HG03103 (cell line): ENCODE measurements at regions not wholly inside any gene's neighbourhood (a gene's known extent, or its start where the extent isn't known, plus 50 kb on each side); places are given as distances from the start of the nearest gene placed in this dataset.
"Not testable (repeated sequence)": the region's sequence is repeated elsewhere in the genome, so short reads cannot be mapped to it uniquely, and the experiment has no call there.

ENCODE experiments used
- ATAC-seq: cut with Tn5 transposase; IDR thresholded peaks from one replicate; pipeline ENCODE4 v1.9.1; 2021; ENCODE audit warnings: low read depth; ENCODE audit not compliant: unreplicated experiment

DNA sequence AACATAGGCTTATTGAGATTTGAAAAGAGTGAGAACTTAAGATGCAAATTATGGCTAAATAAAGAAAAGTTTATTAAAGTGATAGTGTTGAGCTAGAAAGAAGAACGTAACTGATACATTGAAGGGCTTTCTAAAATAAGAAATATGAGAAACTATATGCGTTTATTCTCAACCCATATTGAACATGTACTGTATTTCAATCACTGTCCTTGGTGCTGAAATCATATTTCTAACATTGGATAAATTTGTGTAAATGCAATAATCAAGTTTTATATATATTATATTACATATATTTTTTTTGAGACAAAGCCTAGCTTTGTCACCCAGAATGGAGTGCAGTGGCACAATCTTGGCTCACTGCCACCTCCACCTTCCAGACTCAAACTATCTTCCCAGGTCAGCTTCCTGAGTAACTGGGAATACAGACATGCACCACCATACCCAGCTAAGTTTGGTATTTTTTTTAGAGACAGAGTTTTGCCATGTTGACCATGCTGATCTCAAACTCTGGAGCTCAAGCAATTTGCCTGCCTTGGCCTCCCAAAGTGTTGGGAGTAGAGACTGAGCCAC is 1065.8 kb downstream of the REEP3 start:
- no peak for ATAC-seq

DNA sequence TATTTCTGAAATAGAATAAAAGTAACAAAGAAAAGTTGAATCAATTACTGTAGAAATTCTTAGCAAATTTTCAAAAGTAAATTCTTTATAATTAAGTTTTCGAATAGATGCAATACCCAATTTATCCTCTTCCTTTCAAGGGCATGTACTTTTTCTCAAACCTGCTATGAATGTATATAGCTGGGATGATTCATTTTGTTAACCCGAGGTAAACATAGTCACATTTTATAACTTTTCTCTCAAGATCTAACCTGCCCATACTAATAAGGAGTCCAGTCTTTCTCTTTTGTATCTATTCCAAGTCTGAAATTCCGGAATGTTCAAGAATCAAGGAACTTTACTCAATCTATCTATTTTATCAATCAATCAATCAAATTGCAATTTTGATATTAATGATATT is 1072.9 kb downstream of the REEP3 start:
- no peak for ATAC-seq

DNA sequence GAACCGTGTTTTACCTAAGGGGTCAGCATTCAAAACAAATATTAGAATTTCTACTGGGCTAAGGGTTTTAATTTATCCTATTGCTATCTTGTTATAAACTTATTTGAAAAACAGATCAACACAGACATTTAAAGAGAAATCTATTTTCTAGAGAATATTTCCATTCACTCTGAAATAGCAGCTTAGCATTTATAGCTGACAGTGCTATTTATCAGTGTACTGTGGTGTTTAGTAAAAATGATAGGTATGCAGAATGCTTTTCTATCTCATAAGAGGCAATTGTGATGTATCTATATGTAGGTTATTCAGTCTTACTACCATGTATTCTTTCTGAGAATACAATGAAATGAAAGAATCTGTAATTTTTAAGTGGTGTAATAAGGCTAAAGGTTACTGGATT is 1077.4 kb downstream of the REEP3 start:
- no peak for ATAC-seq

DNA sequence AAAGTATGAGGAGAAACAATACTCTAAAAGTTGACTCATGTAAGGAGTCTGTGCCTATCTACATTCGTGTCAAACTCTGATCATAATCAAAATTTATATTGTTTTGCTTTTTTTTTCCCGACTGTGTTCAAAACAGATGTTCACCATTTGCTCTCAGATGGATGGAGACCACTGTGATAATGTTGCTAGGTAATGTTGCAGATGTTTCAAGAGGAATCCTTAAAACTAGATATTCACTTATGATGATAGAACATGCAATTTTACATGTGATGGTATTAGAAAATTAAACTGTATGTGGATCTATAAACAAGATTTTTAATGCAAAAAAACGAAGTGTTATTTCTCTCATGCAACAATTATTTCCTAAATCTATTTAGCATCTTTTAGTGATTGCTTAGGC is 1080.1 kb downstream of the REEP3 start:
- ATAC-seq: no peak

DNA sequence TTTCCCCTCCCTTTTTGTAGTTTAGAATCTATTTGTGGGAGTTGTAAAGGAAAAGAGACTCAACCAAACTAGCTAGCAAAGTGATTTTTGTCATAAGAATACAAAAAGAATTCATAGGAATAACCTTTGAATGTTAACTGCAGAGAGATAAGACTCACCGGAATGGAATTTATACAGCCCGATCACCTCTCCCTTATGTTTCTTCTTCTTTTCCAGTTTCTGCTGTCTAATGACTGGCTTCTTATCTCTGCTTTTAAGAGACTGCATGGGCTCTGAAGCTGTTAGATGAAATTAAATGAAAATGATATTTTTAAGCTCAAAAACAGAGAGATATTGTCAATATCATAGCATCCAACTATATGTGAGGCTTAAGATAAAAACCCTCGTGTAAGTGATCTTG is 1095.9 kb downstream of the REEP3 start:
- ATAC-seq: no peak

DNA sequence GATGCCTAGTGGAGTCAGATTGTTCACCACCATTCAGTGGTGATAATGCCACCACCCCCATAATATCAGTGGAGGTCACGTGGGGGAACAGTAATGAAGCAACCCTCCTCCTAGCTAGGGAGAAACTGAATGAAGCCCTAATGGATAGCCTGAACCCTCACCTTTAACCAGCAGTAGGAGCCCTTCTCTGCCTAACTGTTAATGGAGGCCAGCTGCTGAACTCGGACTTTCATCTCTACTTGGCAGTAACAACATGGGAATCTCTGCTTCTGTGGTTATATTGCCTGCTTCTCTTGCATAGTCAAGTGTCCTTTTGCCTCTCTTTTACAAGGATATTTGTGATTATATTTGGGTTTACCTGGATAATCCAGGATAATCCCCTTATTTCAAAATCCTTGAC is 1097.9 kb downstream of the REEP3 start:
- ATAC-seq: no peak

DNA sequence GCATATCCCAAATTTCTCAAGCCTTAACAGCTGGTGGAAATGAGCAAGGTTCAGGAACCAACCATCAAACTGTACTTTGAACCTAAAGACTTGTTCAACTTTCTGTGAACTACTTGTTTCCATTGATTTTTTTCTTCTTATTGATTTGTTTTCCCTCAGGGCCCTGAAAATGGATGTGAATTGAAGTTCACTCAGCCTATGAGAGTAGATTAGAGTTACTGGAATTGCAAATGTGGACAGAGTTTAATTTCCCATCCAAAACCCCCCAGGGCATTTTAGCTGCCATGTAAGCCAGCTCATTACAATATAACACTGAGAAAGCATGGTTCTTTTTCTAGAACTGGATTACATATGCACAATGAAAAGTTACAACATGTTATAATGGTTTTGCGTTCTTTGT is 1105.7 kb downstream of the REEP3 start:
- no peak for ATAC-seq

DNA sequence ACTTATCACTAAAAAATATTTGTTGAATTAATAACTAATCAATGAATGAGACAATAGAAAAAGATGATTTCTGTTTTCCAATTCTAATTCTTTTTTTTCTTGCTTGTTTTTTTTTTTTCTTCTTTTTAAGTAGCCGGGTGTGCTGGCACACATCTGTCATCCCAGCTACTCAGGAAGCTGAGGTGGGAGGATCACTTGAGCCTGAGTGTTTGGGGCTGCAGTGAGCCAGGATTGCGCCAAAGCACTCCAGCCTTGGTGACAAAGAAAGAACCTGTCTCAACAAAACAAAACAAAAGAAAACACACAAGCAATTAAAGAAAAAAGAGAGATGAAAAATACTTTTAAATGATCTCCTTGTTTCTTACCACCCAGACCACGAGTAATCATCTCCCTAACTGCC is 1109.3 kb downstream of the REEP3 start:
- ATAC-seq: no peak

DNA sequence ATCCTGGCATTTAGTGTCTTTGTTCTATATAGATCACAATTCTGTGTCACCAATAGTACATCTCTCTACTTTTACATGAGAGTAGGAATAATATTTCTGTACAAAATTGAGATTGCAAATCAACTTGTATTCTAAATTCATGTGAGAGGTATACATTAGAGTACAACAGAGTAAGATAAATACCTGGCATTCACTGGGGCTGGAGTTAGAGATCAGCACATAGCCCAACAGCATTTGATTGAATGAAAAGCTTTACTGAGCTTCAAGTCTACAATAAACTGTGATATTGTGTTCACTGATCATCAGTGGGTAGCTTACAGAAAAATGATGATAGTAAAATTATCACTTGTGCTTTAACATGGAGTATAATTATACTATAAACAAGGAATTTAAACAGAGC is 1114.7 kb downstream of the REEP3 start:
- no peak for ATAC-seq

DNA sequence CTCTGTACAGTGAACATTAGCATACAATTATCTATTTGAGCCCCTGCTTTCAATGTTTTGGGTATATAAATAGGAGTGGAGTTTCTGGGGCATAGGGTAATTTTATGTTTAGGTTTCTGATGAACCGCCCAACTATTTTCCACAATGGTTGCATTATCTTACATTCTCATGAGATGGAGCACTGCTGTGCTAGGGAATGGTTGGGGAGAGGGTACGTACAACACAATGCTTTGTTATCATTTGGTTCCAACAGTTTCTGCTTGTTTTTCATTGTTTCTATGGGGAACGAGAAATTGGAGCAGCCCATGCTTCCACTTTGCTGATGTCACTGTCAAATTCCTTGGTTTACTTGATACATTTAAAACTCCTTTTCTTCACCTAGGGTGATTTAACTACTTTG is 1115.3 kb downstream of the REEP3 start:
- ATAC-seq: no peak

DNA sequence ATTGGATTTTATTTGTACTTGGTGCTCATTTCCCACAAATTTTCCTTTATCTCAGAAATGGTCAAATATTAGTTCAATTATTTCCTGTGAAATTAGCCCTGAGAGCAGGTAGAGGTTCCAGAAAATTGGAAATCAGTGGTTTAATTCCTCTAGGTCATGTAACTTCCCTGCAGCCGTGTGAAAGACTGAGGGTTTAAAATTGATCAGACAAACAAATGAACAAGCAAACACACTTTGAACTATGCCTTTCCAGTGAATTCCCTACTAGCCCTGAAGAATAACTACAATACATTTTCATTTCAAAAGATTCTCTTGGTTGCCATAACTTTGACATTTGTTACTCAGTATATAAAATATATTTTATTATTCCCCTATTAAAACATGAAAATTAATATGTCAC is 1116.7 kb downstream of the REEP3 start:
- no peak for ATAC-seq

DNA sequence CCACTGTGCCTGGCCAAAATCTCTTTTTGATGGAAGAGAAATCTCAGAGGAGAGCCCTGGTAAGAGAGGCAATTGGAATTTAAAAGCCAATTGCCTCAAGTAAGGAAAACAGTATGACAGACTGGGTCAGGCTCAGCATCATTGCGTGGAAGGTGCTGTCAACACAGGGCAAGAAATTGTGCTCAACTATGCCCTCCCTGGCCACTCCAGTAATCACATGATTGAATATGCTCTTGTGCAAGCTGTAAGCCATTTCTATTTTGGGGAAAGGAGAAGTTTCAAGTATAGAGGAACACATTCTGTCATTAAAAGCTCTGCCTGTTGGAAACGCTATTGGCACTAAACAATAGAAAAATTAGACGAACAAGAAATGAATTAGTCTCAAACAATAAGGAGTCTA is 1127.7 kb downstream of the REEP3 start:
- no peak for ATAC-seq

DNA sequence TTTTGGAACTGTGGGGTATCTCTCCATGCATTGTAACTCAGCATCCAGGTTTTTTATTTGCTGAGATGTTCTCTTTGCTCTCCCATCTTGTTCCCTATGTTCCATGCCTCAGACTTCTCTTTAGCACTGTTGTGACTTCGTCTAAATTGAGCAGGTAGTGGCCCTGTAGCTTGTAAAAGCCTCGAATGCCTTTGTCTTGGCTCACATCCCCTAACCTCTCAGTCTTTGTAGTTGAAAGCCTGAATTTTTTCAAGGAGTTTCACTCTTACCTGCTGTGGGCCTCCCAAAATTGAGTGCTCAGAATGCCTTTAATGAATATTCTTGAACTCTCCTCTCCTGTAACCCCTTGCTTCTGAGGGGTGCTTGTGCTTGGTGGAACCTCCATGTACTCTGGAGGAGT is 1137.3 kb downstream of the REEP3 start:
- ATAC-seq: no peak

DNA sequence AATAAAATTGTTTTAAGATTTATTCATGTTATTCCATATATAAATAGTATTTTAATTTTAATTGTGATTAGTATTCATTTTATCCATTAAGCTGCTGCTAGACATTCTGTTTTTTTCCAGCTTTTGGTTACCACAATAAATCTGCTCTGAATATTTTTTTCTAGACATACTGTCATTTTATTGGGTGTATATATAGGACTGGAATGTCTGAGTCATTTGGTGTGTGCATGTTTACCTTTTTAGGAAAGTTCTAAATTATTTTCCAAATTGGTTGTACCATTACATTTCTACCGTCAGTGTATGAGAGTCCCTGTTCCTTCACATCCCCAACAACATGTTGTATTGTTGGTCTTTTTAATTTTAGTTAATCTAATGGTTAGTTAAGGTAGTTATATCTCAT is 1138.1 kb downstream of the REEP3 start:
- ATAC-seq: no peak

DNA sequence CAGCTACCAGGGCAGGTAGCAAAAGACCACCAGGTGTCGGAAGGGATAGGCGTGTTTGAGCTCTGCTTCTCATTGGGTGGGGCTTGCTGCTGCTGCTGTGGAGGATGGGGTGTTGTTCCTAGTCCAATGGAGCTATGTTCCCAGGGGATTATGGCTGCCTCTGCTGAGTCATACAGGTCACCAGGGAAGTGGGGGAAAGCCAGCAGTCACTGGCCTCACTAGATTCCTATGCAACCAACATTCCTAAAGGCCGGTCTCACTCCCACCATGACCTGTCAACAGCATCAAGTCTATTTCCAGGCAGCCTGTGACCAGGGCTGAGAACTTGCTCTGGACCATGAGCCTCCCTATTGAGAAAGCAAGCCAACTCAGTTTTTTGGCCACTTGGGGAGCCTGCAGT is 1160.8 kb downstream of the REEP3 start:
- ATAC-seq: no peak

DNA sequence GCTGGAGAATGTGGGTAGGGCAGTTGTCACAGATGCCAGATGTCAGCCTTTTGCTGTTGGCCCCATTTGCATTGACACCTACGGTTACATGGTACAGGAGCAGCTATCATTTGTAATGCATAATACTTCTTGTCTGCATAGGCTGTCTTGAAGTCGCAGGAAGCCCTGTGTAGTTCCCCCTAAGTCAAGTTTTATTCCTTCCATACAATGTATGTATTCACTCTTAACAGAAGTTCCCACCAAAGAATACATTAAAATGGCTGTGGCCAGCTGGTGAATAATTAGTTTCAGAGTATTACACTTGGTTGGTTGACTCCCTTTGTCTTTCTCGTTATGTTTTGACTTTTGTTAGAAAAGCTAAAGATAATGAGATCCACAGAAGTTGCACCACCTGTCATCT is 1169.0 kb downstream of the REEP3 start:
- no peak for ATAC-seq

DNA sequence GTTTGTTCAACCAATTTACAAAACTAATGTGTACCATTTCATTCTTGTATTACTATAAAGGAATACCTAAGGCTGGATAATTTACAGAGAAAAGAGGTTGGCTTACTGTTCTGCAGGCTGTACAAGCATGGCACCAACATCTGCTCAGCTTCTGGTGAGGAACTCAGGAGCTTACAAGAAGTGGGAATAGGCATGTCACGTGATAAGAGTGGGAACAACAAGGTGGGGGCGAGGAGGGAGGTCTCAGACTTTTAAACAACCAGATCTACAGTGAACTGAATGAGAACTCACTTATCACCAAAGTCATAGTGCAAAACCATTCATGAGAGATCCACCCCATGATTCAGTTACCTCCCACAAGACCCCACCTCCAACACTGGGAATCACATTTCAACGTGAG is 1178.0 kb downstream of the REEP3 start:
- no peak for ATAC-seq

DNA sequence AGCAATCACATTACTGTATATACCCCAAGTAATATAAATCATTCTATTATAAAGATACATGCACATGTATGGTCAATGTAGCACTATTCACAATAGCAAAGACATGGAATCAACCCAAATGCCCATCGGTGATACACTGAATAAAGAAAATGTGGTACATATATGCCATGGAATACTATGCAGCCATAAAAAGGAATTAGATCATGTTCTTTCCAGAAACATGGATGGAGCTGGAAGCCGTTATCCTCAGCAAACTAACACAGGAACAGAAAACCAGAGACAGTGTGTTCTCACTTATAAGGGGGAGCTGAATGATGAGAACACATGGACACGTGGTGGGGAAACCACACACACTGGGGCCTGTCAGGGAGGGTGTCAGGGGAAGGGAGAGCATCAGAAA is 1180.9 kb downstream of the REEP3 start:
- ATAC-seq: not testable (repeated sequence)

DNA sequence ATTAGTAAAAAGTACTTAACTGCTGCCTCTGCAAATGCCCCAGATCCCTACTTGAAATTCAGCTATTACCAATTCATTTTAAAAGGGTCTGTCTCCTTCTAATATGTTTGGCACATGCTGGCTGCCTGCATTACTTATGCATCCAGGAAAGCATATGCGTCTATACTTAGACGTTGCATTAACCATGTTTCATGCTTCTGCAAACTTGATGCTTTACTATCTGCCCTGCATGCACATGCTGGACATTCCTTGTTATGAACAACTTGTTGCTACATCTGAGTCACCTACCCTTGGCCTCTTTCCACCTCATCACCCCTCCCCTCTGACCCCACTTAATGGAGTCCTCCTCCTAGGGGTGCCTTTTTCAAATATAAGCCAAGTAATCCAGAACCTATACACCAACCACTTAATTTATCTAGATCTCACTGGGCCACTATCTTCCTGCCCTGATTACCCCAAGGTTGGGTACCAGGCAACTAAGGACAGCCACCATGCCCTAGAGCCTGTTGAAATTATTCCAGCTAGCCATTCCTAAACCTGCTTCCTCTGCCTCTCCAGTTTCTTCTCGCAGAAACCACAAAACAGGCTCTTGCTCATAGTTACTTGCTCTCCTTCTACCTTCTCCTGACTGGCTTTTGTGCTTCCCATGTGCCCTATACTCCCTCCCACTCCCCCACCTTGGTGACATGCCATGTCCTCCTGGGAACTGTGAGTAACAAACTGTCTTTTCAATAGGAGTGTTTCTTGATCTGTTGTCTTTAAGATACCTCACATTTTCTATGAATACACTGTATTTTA is 1187.9 kb downstream of the REEP3 start:
- ATAC-seq: no peak

DNA sequence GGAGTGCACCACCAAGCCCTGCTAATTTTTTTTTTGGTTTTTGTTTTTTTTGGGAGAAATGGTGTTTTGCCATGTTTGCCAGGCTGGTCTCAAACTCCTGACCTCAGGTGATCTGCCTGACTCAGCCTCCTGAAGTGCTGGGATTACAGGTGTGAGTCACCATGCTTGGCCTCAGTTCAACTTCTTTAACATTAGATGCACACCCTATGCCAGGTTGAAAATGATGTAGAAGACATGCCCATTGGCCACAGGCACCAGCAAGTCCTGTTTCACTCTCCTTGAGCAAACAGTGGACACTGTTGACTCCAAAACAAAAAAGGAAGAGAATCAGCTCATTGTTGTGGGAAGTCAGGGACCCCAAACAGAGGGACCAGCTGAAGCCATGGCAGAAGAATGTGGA is 1205.3 kb downstream of the REEP3 start:
- ATAC-seq: no peak

DNA sequence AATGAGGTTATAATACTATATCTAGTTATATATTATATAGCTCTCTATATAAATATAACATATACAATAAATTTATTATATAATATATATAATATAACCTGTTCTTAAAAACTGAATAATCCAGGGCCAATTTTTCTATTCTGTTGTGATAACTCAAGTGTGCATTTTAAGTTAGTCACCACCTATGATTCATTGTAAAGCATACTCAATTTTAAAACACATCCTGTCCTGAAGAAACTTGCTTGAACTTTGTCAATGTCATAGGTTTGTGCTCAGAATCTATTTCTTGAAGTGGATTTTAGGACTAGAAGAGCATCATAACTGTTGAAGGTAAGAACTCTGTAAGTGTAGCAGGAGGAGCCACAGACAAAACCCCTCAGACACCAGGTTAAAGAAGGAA is 1209.8 kb downstream of the REEP3 start:
- no peak for ATAC-seq

DNA sequence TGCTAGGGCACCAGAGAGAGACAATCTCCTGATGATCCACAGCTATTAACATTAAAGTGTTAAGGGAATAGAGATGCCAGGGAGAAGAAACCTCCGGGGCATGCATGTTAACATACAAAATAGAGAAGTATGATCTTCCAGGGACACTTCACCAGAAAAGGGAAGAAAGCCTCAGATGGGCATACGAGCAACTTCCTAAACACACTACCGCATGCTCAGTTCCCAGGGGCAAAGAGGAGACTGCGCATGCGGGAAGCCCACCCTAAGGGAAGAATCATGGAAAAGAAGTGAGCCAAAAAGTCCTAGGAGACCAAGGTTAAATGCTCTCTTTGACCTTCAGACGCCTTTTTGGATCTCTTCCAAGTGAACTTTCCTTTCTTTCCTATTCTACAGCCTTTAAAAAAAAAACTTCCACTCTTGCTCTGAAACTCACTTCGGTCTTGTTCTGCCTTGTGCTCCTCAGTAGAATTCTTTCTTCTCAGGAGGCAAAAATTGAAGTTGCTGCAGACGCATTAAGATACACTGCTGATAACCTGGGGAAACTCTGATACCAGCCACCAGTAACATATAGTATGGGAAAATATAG is 1211.3 kb downstream of the REEP3 start:
- no peak for ATAC-seq
